Fibroblast of peridontal ligament (primary cell): ENCODE measurements at regions not wholly inside any gene's neighbourhood (a gene's known extent, or its start where the extent isn't known, plus 50 kb on each side); places are given as distances from the start of the nearest gene placed in this dataset.
"Not testable (repeated sequence)": the region's sequence is repeated elsewhere in the genome, so short reads cannot be mapped to it uniquely, and the experiment has no call there.

Experiments
- DNase-seq: peaks from one replicate; pipeline ENCODE4 v3.0.0-alpha.2; 2010; ENCODE audit errors: extremely low read depth

DNA sequence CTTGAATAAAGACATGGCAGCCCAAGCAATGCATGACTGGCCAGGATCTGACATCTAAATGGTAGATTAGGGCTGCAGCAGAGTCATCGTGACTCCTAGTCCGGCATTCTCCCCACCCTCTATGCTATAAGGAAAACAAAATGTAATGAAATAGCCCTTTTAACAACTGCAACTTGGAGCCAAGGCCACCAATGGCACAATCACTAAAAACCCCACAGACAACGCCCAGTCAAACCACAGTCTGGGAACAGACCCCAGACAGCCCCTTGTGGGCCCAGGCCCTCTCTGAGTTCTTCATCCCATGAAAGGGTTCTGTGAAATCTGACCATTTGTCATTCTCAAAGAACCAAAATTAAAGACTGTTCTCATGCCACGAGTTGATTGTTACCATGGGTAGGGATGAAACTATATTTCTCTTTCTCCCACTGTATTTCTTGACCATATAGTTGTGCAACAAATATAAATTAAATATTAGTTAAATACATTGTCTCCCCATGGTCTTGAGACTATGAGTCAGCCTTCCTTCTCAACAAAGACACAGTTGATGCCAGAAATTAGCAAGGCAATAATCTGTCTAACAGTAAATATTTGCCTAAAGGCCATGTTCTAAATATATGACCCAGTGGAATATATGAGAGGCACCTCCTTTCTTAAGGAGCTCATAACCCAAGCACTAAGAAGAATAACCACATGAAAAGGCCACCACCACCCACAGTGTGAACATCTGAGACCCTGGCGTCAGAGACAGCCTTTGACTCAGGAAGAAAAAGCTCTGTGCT lies 85.6 kb upstream of the SSTR4 start:
- DNase-seq: no peak

DNA sequence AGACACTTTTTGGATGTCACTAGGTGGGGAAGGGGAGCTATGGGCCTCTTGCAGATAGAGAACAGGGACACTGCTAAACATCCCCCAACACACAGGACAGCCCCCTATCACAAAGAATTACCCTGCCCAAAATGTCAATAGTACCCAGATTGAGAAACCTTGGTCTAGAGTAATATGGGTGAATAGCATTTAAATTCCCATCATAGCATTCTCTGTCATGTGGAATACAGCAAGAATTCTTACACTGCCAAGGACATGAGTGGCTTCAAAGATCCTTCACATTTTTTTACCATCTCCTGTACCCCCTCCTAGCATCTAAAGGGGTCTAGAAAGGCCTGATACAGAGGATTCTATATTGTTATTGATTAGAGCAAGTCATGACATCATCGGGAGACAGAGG lies 83.1 kb upstream of the SSTR4 start:
- no peak for DNase-seq

DNA sequence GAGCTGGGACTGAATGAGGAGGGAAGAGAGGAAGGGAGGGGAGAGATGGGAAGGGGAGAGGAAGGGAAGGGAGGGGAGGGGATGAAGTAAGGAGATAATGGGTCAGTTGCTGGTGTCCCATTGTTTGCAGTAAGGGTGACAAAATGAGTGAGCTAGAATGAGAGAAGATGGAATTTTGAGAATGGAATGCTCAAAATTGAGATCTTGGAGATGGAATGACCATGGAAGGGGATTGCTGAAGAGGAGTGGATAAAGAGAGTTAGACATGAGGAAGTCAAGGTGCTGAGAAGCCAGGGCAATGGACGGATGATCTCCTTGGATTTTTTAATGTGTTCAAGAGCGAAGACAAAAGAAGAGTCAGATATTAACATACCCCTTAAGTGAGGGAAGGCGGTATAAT lies 80.5 kb upstream of the SSTR4 start:
- DNase-seq: no peak

- no peak for DNase-seq
Measured at GRCh38 chr20:22958390-22958789, 76.7 kb upstream of the SSTR4 start.

- no peak for DNase-seq
Measured at GRCh38 chr20:22962567-22963439, 72.3 kb upstream of the SSTR4 start.

GRCh38 chr20:22963581-22963980 lies 71.5 kb upstream of the SSTR4 start:
- DNase-seq: no peak

GRCh38 chr20:22966787-22967464 lies 68.2 kb upstream of the SSTR4 start:
- no peak for DNase-seq

DNA sequence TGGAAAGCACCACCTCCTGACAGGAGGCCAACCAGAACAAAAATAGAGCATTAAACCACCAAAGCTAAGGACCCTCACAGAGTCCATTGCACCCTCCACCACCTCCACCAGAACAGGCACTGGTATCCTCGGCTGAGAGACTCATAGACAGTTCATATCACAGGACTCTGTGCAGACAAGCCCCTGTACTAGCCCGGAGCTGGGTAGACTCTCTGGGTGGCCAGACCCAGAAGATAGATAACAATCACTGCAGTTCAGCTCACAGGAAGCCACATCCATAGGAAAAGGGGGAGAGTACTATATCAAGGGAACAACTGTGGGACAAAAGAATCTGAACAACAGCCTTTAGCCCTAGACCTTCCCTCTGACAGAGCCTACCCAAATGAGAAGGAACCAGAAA lies 67.4 kb upstream of the SSTR4 start:
- not testable (repeated sequence) for DNase-seq

DNA sequence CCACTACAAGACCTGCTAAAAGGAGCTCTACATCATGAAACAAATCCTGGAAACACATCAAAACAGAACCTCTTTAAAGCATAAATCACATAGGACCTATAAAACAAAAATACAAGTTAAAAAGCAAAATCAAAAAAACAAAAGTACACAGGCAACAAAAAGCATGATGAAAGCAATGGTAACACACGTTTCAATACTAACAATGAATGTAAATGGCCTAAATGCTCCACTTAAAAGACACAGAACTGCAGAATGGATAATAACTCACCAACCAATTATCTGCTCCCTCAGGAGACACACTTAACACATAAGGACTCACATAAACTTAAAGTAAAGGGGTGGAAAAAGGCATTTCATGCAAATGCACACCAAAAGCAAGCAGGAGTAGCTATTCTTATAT lies 66.1 kb upstream of the SSTR4 start:
- not testable (repeated sequence) for DNase-seq

- DNase-seq: not testable (repeated sequence)
Measured at GRCh38 chr20:22971077-22971476, 64.0 kb upstream of the SSTR4 start.

GRCh38 chr20:22974354-22974753 lies 60.8 kb upstream of the SSTR4 start:
- no peak for DNase-seq

GRCh38 chr20:22977047-22977785 lies 57.9 kb upstream of the SSTR4 start:
- DNase-seq: no peak

DNA sequence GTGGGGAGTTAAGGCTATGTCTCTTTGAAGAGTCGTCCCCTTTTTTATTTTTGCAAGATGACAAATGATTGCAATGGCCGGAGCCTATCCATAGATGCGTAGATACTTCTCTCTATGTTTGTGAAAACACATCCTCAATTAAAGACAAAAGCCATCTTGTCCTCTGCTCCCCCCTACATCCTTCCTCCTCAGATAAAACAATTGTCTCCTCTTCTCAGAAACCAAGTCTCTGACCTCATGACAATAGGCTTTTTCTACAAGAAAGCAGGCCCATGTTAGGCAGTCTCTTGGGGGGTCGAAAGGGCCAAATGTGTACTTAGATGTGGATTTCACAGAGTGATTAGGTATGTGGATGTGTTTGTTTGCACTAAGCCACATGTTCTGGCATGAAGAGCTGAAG lies 51.1 kb upstream of the SSTR4 start:
- DNase-seq: no peak

GRCh38 chr20:22984606-22985005 lies 50.5 kb upstream of the SSTR4 start:
- DNase-seq: no peak

DNA sequence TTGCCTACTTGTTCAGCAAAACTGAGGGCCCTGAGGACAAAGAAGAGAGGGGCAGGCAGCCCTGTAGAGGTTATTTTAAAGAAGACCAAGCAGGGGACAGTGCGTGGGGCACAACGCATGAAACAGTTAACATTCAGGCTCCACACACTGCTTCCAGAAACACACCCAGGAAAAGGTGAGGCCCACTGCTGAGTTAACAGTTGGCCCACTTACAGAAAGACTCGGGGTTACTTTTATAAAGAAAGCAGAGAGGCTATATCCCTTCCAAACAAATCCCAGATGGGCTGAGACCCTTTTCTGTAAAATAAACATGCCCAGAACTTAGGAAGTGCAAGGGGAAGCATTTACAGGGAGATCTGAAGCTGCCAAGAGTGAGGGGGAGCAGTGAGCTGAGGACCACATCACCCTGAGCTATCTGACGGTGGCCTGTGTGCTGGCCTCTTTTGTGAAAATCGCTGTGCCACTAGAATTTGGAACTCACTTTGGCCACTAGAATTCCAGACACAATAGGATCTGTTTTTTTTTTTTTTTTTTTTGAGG lies 49.8 kb upstream of the SSTR4 start:
- DNase-seq: no peak
